GM23338 (cell line): ENCODE measurements at regions not wholly inside any gene's neighbourhood (a gene's known extent, or its start where the extent isn't known, plus 50 kb on each side); places are given as distances from the start of the nearest gene placed in this dataset.

ENCODE experiments used
- CREB1 ChIP-seq: fragments of 250-450 bp; sonication (Bioruptor Pico); IDR thresholded peaks from 2 replicates; pipeline ENCODE4 v1.5.0; 2020; ENCODE audit warnings: low read depth, mild to moderate bottlenecking, moderate library complexity
- ETS1 ChIP-seq: IDR thresholded peaks from 2 replicates; pipeline ENCODE4 v1.6.1; 2016; ENCODE audit warnings: antibody characterized with exemption
- EZH2 ChIP-seq: fragments of 200-600 bp; sonication (generic); IDR thresholded peaks from one replicate; pipeline ENCODE4 v1.8.0; 2017; ENCODE audit warnings: antibody characterized with exemption, mild to moderate bottlenecking, low read depth; ENCODE audit not compliant: unreplicated experiment
- EZH2phosphoT487 ChIP-seq: fragments of 200-600 bp; sonication (generic); IDR thresholded peaks from one replicate; pipeline ENCODE4 v1.8.1; 2018; ENCODE audit warnings: antibody characterized with exemption; ENCODE audit not compliant: unreplicated experiment
- JUNB ChIP-seq: IDR thresholded peaks from one replicate; pipeline ENCODE4 v1.6.1; 2016; ENCODE audit warnings: antibody characterized with exemption; ENCODE audit not compliant: unreplicated experiment
- POLR2AphosphoS5 ChIP-seq: IDR thresholded peaks from 2 replicates; pipeline ENCODE4 v1.6.1; 2016; ENCODE audit warnings: antibody characterized with exemption, low read depth
- STAT1 ChIP-seq: IDR thresholded peaks from one replicate; pipeline ENCODE4 v1.6.1; 2016; ENCODE audit warnings: antibody characterized with exemption; ENCODE audit not compliant: unreplicated experiment
- TF ChIP-seq, protein P1 (sequence below), 2 experiments: fragments of 200-600 bp in 1 of 2; sonication (generic) in 1 of 2; conservative IDR thresholded peaks; 2 replicates each; pipeline versions ENCODE4 v1.5.1 to v1.6.1; 2016 to 2017; ENCODE audit warnings: antibody characterized with exemption in 2 of 2, low read depth in 2 of 2, mild to moderate bottlenecking in 2 of 2, moderate library complexity in 1 of 2
- TF ChIP-seq, protein P2 (sequence below): IDR thresholded peaks from one replicate; pipeline ENCODE4 v1.6.1; 2018; ENCODE audit warnings: antibody characterized with exemption; ENCODE audit not compliant: unreplicated experiment

- TF ChIP-seq EZH2, result no peak
- TF ChIP-seq, protein P1, sequence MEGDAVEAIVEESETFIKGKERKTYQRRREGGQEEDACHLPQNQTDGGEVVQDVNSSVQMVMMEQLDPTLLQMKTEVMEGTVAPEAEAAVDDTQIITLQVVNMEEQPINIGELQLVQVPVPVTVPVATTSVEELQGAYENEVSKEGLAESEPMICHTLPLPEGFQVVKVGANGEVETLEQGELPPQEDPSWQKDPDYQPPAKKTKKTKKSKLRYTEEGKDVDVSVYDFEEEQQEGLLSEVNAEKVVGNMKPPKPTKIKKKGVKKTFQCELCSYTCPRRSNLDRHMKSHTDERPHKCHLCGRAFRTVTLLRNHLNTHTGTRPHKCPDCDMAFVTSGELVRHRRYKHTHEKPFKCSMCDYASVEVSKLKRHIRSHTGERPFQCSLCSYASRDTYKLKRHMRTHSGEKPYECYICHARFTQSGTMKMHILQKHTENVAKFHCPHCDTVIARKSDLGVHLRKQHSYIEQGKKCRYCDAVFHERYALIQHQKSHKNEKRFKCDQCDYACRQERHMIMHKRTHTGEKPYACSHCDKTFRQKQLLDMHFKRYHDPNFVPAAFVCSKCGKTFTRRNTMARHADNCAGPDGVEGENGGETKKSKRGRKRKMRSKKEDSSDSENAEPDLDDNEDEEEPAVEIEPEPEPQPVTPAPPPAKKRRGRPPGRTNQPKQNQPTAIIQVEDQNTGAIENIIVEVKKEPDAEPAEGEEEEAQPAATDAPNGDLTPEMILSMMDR (conservative IDR thresholded peaks at IDR 0.05; ENCODE audit: low read depth in 2 of 2), result no peak
- no peak for TF ChIP-seq CREB1
- TF ChIP-seq, protein P2, sequence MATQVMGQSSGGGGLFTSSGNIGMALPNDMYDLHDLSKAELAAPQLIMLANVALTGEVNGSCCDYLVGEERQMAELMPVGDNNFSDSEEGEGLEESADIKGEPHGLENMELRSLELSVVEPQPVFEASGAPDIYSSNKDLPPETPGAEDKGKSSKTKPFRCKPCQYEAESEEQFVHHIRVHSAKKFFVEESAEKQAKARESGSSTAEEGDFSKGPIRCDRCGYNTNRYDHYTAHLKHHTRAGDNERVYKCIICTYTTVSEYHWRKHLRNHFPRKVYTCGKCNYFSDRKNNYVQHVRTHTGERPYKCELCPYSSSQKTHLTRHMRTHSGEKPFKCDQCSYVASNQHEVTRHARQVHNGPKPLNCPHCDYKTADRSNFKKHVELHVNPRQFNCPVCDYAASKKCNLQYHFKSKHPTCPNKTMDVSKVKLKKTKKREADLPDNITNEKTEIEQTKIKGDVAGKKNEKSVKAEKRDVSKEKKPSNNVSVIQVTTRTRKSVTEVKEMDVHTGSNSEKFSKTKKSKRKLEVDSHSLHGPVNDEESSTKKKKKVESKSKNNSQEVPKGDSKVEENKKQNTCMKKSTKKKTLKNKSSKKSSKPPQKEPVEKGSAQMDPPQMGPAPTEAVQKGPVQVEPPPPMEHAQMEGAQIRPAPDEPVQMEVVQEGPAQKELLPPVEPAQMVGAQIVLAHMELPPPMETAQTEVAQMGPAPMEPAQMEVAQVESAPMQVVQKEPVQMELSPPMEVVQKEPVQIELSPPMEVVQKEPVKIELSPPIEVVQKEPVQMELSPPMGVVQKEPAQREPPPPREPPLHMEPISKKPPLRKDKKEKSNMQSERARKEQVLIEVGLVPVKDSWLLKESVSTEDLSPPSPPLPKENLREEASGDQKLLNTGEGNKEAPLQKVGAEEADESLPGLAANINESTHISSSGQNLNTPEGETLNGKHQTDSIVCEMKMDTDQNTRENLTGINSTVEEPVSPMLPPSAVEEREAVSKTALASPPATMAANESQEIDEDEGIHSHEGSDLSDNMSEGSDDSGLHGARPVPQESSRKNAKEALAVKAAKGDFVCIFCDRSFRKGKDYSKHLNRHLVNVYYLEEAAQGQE, result no peak
- no peak for TF ChIP-seq POLR2AphosphoS5
- no peak for TF ChIP-seq JUNB
- no peak for TF ChIP-seq EZH2phosphoT487
- no peak for TF ChIP-seq STAT1
- no peak for TF ChIP-seq ETS1
Measured at GRCh38 chr5:40306869-40307487, 372.7 kb upstream of the PTGER4 start.
